ENCODE measurements at regions not wholly inside any gene's neighbourhood (a gene's known extent, or its start where the extent isn't known, plus 50 kb on each side); places are given as distances from the start of the nearest gene placed in this dataset.

- POLR2A ChIA-PET (ENCODE audit: low non-redundant PET): no interaction called here
- H3K4me1 ChIP-seq (ENCODE audit: insufficient read depth, low read length, poor library complexity, severe bottlenecking): peaks cover 5% of the 10 kb centered on the region
- no peak overlapping the region for H3K4me3 ChIP-seq (ENCODE audit: low read depth, low read length, poor library complexity, severe bottlenecking)
- no peaks in the 10 kb centered on the region for H3K27me3 ChIP-seq (replicated peaks; ENCODE audit: insufficient read depth, low read depth, low read length, poor library complexity)
- intact Hi-C loops (cut with micrococcal nuclease; ENCODE audit: unreplicated experiment): no loop called here
- no peak for DNase-seq (ENCODE audit: low spot score)
- no peak overlapping the region for H3K27ac ChIP-seq (ENCODE audit: low read depth, low read length, poor library complexity, severe bottlenecking)
- BruUV-seq (replicated peaks): no TSS peak
- CTCF ChIA-PET: no interaction called here
- no peaks in the 10 kb centered on the region for H3K36me3 ChIP-seq (ENCODE audit: insufficient read depth, low read length, poor library complexity, severe bottlenecking)
- no peaks in the 10 kb centered on the region for H3K9me3 ChIP-seq (ENCODE audit: low read depth, low read length, poor library complexity, severe bottlenecking)
- TF ChIP-seq EZH2 (IDR thresholded peaks at IDR 0.05; ENCODE audit: borderline replicate concordance, low read depth, low read length, poor library complexity, severe bottlenecking) (no peak), CTCF (conservative IDR thresholded peaks at IDR 0.05; ENCODE audit: low read depth, low read length) (no peak)
Measured at GRCh38 chr9:14396171-14396570, 82.2 kb upstream of the NFIB start.

GRCh38 chr9:14395317-14396082 lies 81.6 kb upstream of the NFIB start:
- Histone ChIP-seq H3K4me3 (ENCODE audit: low read depth, low read length, poor library complexity, severe bottlenecking) (no peak overlapping the region), H3K36me3 (ENCODE audit: insufficient read depth, low read length, poor library complexity, severe bottlenecking) (no peaks in the 10 kb centered on the region), H3K27me3 (replicated peaks; ENCODE audit: insufficient read depth, low read depth, low read length, poor library complexity) (no peaks in the 10 kb centered on the region), H3K9me3 (ENCODE audit: low read depth, low read length, poor library complexity, severe bottlenecking) (no peaks in the 10 kb centered on the region), H3K4me1 (ENCODE audit: insufficient read depth, low read length, poor library complexity, severe bottlenecking) (peaks cover 5% of the 10 kb centered on the region), H3K27ac (ENCODE audit: low read depth, low read length, poor library complexity, severe bottlenecking) (no peak overlapping the region)
- no peak for DNase-seq (ENCODE audit: low spot score)
- ChIA-PET POLR2A (ENCODE audit: low non-redundant PET) (no interaction called here), CTCF (no interaction called here)
- no TSS peak for BruUV-seq (replicated peaks)
- intact Hi-C loops (cut with micrococcal nuclease; ENCODE audit: unreplicated experiment): no loop called here
- no peak for TF ChIP-seq EZH2 (IDR thresholded peaks at IDR 0.05; ENCODE audit: borderline replicate concordance, low read depth, low read length, poor library complexity, severe bottlenecking)
- no peak for TF ChIP-seq CTCF (conservative IDR thresholded peaks at IDR 0.05; ENCODE audit: low read depth, low read length)

GRCh38 chr9:14393418-14393817 lies 79.5 kb upstream of the NFIB start:
- TF ChIP-seq EZH2 (IDR thresholded peaks at IDR 0.05; ENCODE audit: borderline replicate concordance, low read depth, low read length, poor library complexity, severe bottlenecking): no peak
- no peak for TF ChIP-seq CTCF (conservative IDR thresholded peaks at IDR 0.05; ENCODE audit: low read depth, low read length)
- Histone ChIP-seq H3K4me3 (ENCODE audit: low read depth, low read length, poor library complexity, severe bottlenecking) (no peak overlapping the region), H3K27me3 (replicated peaks; ENCODE audit: insufficient read depth, low read depth, low read length, poor library complexity) (no peaks in the 10 kb centered on the region), H3K9me3 (ENCODE audit: low read depth, low read length, poor library complexity, severe bottlenecking) (no peaks in the 10 kb centered on the region), H3K27ac (ENCODE audit: low read depth, low read length, poor library complexity, severe bottlenecking) (no peak overlapping the region), H3K36me3 (ENCODE audit: insufficient read depth, low read length, poor library complexity, severe bottlenecking) (no peaks in the 10 kb centered on the region), H3K4me1 (ENCODE audit: insufficient read depth, low read length, poor library complexity, severe bottlenecking) (no peaks in the 10 kb centered on the region)
- ChIA-PET POLR2A (ENCODE audit: low non-redundant PET) (no interaction called here), CTCF (no interaction called here)
- DNase-seq (ENCODE audit: low spot score): no peak
- no TSS peak for BruUV-seq (replicated peaks)
- intact Hi-C loops (cut with micrococcal nuclease; ENCODE audit: unreplicated experiment): no loop called here
